Left ventricle myocardium inferior (tissue), 1 donor: ENCODE measurements at regions not wholly inside any gene's neighbourhood (a gene's known extent, or its start where the extent isn't known, plus 50 kb on each side); places are given as distances from the start of the nearest gene placed in this dataset.

Experiments used
- DNase-seq: peaks from one replicate; pipeline ENCODE4 v3.0.0-alpha.2; 2020
- H3K27ac ChIP-seq: fragments of 200-600 bp; replicated peaks from 2 replicates; pipeline ENCODE4 v1.8.0; 2021
- H3K27me3 ChIP-seq: fragments of 200-600 bp; 2 replicates; pipeline ENCODE4 v1.8.0; 2021; ENCODE audit warnings: low read depth
- H3K36me3 ChIP-seq: fragments of 200-600 bp; 2 replicates; pipeline ENCODE4 v1.8.0; 2021
- H3K4me1 ChIP-seq: fragments of 200-600 bp; 2 replicates; pipeline ENCODE4 v1.8.0; 2021
- H3K4me3 ChIP-seq: fragments of 200-600 bp; 2 replicates; pipeline ENCODE4 v1.8.0; 2021; ENCODE audit warnings: mild to moderate bottlenecking, moderate library complexity
- H3K9me3 ChIP-seq: fragments of 200-600 bp; replicated peaks from 2 replicates; pipeline ENCODE4 v1.8.0; 2021
- intact Hi-C: fragments of 100-400 bp; cut with micrococcal nuclease; formaldehyde crosslinking; loops from one replicate; pipeline ENCODE4 v1.11.0; 2022
- TF ChIP-seq, protein P1 (sequence below): fragments of 200-600 bp; IDR thresholded peaks from 2 replicates; pipeline ENCODE4 v1.8.0; 2021; ENCODE audit warnings: antibody characterized with exemption, mild to moderate bottlenecking, borderline replicate concordance
- donor health status: DM: no; HTN: yes; CAD: no; lungs with severe emphysema.

DNA sequence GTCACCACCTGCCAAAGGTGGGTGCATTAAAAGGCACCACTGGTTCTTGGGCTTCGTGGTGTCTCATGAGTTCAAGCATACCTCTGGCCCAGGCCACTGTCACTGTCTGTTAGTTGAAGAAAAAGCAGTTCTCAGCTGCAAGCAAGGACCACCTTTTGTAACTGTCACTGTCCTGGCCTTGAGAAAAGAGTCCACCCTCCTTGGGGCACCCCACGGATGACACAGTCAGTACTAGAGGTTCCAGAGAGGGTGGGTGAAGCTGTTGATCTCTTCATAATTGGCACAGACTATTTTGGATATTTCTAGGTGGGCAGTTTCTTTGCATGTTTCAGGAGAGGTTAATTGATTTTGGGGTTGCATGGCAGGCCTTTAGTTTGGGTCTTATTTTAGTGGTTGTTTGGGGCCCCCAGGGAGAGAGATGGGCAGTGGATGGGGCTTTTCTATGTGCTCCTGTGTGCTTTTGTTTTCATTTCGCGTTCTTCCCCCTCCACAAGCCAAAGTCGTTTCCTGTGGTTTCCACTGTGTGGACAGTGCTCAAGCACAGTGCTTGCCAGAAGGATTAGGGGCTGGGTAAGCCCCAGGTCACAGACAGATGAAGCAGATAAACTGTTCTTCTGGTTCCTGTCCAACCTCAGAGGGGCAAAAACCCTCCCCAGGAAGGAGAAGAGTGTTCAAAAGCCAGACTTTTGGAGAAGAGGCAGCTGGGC, 156.2 kb upstream of the PPP1R2C start:
- H3K4me3 ChIP-seq, result no peak overlapping the region
- intact Hi-C loops, result no loop called here

DNA sequence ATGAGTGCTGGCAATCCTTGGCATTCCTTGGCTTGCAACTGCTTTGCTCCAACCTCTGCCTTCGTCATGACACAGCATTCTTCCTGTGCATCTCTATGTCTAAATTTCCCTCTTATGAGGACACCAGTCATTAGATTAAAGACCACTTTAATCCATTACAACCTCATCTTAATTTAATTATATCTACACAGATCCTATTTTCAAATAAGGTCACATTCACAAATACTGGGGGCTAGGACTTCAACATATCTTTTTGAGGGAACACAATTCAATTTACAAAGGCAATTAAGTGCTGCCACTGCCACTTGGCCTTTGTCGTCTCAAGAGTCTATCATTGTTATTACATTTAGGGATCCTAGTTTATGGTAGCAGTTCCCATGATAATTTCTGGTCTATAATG, 163.7 kb upstream of the PPP1R2C start:
- TF ChIP-seq, protein P1, sequence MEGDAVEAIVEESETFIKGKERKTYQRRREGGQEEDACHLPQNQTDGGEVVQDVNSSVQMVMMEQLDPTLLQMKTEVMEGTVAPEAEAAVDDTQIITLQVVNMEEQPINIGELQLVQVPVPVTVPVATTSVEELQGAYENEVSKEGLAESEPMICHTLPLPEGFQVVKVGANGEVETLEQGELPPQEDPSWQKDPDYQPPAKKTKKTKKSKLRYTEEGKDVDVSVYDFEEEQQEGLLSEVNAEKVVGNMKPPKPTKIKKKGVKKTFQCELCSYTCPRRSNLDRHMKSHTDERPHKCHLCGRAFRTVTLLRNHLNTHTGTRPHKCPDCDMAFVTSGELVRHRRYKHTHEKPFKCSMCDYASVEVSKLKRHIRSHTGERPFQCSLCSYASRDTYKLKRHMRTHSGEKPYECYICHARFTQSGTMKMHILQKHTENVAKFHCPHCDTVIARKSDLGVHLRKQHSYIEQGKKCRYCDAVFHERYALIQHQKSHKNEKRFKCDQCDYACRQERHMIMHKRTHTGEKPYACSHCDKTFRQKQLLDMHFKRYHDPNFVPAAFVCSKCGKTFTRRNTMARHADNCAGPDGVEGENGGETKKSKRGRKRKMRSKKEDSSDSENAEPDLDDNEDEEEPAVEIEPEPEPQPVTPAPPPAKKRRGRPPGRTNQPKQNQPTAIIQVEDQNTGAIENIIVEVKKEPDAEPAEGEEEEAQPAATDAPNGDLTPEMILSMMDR, result no peak
- Histone ChIP-seq H3K4me1 (no peaks in the 10 kb centered on the region), H3K36me3 (no peaks in the 10 kb centered on the region), H3K27ac (no peak overlapping the region), H3K4me3 (no peak overlapping the region), H3K9me3 (no peaks in the 10 kb centered on the region), H3K27me3 (no peaks in the 10 kb centered on the region)
- intact Hi-C loops, result no loop called here
- no peak for DNase-seq

More for the DNA sequence above, 156.2 kb upstream of the PPP1R2C start:
- Histone ChIP-seq H3K36me3 (no peaks in the 10 kb centered on the region), H3K27me3 (no peaks in the 10 kb centered on the region), H3K4me1 (no peaks in the 10 kb centered on the region), H3K9me3 (no peaks in the 10 kb centered on the region), H3K27ac (no peak overlapping the region)
- DNase-seq, result no peak
- TF ChIP-seq, protein P1, result no peak

DNA sequence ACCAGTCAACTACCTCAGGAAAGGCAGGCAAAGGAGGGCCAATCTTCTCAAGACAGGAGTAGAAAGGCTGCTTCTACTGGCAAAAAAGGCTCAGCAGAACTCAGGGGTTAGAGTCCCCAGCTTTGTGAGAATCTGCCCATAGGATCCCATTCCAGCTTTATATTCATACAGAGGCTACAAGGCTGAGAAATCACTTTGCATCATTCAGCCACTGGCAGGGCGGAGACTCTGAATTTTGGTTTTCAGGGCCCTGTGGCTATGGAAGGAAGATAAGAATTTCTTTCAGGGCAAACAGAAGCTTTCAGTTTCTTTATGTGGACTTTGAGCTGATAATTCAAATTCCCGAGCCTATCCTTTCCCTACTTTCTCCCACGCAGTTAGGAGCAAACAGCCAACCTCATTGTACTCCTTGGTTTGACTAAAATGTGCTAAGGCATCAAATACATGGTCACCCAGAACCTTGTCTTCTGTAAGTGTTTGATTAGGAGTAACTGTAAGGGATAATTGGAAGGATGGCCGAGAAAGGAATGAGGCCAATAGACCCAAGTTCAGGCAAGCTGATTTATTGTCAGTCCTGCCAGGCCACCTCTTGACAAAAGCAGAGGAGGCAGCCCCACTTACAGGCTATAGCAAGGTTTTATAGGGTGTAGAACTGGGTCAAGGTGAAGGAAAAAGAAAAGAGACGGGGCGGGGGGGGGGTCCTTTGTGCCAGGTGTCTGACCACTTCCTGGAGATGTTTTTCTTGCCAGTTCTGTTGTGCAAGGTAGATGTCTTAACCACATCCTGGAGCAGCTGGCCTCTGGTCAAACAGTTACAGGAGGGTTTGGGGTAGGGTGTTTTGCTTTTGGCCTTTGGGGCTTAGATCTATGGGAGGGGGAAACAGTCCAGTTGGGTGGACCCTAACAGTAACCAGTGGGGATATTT, 165.3 kb upstream of the PPP1R2C start:
- no peak for DNase-seq
- H3K9me3 ChIP-seq, result no peaks in the 10 kb centered on the region
- no peaks in the 10 kb centered on the region for H3K36me3 ChIP-seq
- no peak overlapping the region for H3K27ac ChIP-seq
- no peaks in the 10 kb centered on the region for H3K4me1 ChIP-seq
- no peaks in the 10 kb centered on the region for H3K27me3 ChIP-seq
- H3K4me3 ChIP-seq, result no peak overlapping the region
- TF ChIP-seq, protein P1, result no peak
- intact Hi-C loops, result no loop called here

DNA sequence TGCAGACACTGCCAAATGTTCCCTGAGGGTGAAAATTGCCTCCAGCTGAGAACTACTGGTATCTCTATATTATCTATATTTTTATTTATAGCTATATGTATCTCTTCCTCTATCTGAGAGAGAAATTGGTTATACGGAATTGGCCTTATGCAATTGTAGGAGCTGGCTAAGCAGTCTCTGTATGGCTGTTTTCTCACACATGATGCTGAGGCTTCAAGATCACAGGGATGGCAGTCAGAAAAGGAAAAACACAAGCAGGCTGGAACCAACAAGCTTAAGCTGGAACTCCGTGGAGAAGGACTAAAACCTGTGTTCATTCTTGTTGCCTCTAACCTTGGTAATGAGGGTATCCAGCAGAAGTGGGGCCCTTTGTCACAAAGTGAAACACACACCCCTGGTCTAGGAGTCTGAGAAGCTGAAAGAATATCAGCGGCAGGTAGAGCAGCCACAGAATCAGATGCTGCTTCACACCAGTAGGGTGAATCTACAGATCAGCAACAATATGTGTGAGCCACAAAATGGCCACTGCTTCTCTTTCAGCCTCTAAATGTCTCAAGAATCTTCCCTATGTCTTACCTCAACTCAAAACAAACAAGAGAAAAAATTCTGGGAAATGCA, 166.5 kb upstream of the PPP1R2C start:
- intact Hi-C loops, result no loop called here
- no peaks in the 10 kb centered on the region for H3K27me3 ChIP-seq
- no peaks in the 10 kb centered on the region for H3K36me3 ChIP-seq
- no peak overlapping the region for H3K27ac ChIP-seq
- H3K4me1 ChIP-seq, result no peaks in the 10 kb centered on the region
- H3K9me3 ChIP-seq, result no peaks in the 10 kb centered on the region
- TF ChIP-seq, protein P1, result no peak
- DNase-seq, result no peak
- no peak overlapping the region for H3K4me3 ChIP-seq

DNA sequence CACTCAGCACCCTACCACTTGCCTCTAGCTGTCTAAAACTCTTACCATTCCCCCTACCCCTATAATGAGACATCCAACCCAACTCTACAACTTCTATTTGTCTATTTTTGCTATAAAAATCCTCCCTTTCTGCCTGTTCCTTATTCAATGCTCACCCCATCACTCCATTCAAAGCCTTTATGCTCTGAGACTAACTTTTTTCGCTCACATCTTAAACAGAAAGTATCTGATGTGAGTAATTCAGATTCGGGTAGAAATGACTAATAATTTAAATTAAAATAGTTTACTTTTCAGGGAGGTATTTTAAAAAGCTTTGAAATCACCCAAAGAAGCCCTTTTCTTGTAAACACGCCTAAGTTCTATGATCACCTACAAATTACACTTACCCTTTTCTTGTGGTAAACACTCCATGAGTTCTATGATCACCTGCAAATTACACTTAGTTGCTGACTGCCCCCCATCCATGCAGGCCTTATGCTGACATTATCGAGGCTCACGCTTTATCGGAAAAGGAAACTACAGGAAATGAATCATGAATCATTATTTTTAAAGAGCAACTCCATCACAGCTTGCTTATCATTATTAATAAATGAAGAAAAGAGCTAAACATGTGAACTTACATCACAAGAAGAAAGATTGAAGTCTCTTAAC, 168.7 kb upstream of the PPP1R2C start:
- Histone ChIP-seq H3K9me3 (no peaks in the 10 kb centered on the region), H3K27ac (no peak overlapping the region), H3K27me3 (no peaks in the 10 kb centered on the region), H3K36me3 (no peaks in the 10 kb centered on the region), H3K4me1 (no peaks in the 10 kb centered on the region), H3K4me3 (no peak overlapping the region)
- intact Hi-C loops, result no loop called here
- DNase-seq, result no peak
- TF ChIP-seq, protein P1, result no peak
